Frontal cortex (tissue), 4 donors: ENCODE measurements at regions not wholly inside any gene's neighbourhood (a gene's known extent, or its start where the extent isn't known, plus 50 kb on each side); places are given as distances from the start of the nearest gene placed in this dataset. TPM values are rescaled to one million over a fixed set of nuclear protein-coding genes. Genes with fewer than 3 reads are reported as not detected.
A peak's percentile ranks its signal among the peaks of the same experiment; 100 is the strongest.

Experiments
- DNase-seq, 2 donors: peaks; one replicate each; pipeline ENCODE4 v3.0.0; 2012; ENCODE audit warnings: low spot score in 2 of 2
- FAIRE-seq: peaks from 2 replicates; lab custom pipeline; 2012; peaks lifted over from hg19 to GRCh38; lab: Jason Lieb, UNC
- small RNA-seq: library from RNA; depleted of rRNA; stranded (forward); fragments of <200 nt; gene quantifications from one replicate; pipeline ENCODE3, GENCODE V24; 2014
- donor health status: control.
- donor health status: control.
- donor health status: control.

- no peak for FAIRE-seq
- DNase-seq: no peak
These were observed 750.7 kb downstream of the SORCS3 start for GRCh38 chr10:105391670-105392351.

DNA sequence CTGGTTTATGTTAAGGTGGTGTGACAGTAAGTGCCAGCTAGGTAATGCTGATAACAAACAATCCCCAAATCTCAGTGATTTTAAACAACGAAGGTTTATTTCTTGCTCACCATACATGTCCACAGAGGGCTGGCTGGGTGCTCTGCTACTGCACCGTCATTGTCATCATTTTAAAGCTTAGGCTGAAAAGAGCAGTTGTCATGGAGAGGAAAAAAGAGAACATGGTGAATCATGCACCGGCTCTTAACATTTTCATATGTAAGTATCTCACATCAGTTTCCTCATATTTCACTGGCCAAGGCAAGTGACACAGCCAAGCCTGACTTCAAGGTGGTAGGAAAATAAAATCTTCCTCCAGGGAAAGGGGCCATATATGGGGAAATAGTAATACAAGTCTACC is 746.9 kb downstream of the SORCS3 start:
- DNase-seq: no peak
- no peak for FAIRE-seq

GRCh38 chr10:105383978-105384377 is 742.9 kb downstream of the SORCS3 start:
- no peak for FAIRE-seq
- DNase-seq: no peak

DNA sequence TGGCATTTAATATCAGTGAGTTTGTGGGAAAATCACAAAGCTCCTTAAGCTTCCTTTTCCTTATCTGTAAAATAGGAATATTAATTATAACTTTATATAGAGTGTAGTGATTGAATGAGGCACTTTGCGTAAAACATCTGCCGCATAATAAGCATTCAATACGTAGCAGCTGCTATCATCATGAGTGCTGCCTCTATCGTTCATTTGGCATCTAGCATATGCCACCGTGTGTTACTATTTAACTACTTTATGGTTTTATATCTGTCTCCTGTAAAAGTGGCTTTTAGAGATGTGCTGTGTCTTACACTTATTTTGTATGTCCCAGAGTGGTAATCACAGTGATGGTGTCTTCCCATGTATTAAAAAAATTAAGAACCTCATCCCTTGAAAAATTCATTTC is 729.6 kb downstream of the SORCS3 start:
- FAIRE-seq: no peak
- DNase-seq: no peak

DNA sequence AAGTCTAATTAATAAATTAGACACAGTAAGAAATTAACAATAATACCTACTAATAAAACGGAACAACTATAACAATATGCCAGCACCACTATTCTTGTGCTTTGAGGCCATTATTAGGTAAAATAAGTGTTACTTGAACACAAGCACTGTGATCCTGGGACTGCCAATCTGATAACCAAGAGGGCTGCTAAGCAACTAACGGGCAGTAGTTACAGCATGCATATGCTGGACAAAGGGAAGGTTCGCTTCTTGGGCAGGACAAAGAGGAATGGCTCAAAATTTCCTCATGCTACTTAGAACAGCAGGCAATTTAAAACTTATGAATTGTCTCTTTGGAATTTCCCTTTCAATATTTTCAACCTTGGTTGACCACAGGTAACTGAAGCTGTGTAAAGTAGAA is 718.6 kb downstream of the SORCS3 start:
- FAIRE-seq: no peak
- DNase-seq: no peak

DNA sequence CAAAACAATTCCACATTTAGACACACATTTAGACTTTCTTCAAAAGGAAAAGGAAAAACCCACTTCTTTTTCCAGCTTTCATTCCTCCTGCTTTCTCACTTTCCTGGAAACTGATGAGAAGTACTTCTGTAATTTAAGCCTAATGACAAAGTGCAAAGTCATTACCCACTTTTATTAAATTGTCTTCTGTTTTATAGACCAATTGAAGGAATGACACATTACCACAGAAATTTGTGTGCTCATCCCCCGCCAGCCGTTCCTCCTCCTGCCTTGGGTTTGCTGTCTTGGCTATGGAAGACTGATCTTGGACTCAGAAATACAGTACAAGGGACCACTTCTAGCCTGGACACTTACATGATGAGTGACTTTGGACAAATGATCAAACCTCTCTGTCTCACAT is 717.8 kb downstream of the SORCS3 start:
- DNase-seq (no peak), FAIRE-seq (no peak)

DNA sequence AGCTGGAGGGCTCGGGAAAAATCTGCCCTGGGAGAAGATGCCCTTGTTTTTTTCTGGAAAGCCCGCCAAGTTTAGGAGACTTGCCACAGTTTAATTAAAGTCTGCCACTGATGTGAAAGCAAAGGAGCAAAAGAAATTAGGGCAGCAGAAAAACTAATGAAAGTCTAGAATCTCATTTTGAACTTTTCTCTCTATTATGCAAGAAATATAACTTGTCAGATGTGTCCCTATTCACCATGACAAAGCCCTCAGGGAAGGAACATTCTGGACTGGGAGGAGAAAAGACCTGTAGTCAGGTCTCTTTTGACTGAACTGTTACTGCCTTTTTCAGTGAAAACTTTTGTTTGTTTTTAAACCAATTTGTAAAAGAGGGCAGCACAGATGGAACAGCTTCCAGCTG is 715.5 kb downstream of the SORCS3 start:
- DNase-seq: peak; percentile 2 to 5
- FAIRE-seq: no peak

- DNase-seq: no peak
- no peak for FAIRE-seq
These were observed 712.9 kb downstream of the SORCS3 start for GRCh38 chr10:105354010-105354409.

DNA sequence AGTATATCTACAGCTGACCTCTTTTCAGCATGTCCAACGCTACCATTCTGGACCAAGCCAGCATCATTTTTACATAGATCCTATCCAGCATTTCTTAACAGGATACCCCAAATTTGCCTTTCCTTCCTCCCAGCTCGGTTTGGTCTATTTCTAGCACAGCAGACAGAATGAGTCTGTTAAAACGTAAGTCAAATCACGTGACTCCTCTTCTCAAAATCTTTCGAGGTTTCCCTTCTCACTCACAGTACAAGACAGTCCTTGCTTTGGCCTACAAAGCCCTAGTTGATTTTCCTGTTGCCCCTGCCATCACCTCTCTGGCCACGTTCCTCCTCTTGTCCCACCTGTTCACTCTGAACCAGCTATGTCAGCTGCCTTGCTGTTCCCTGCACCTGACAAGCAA is 711.7 kb downstream of the SORCS3 start:
- FAIRE-seq (no peak), DNase-seq (no peak)

- no peak for FAIRE-seq
- DNase-seq: no peak
These were observed 711.2 kb downstream of the SORCS3 start for GRCh38 chr10:105352281-105352680.

DNA sequence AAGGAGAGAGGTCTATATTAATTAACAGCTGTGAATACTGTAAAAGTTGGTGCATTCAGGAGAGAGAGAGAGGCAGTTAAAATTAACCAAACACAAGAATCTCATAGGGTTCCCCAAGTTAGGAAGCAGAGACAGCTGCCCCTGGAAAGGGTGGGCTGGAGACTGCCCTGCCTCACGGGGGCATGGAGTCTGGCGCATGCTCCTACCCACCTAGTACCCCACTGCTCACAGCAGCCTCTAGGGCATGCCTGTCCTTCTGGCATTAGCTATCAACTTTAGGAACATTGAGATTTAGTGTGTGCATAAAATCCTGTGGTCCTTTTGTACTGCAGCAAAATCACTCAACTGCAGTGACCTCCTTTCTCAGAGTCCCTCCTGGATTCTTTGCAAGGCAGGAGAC is 710.1 kb downstream of the SORCS3 start:
- no peak for DNase-seq
- no peak for FAIRE-seq

GRCh38 chr10:105347487-105347886 is 706.4 kb downstream of the SORCS3 start:
- no peak for FAIRE-seq

GRCh38 chr10:105342606-105343005 is 701.5 kb downstream of the SORCS3 start:
- DNase-seq (no peak), FAIRE-seq (no peak)

More at GRCh38 chr10:105347487-105347886, 706.4 kb downstream of the SORCS3 start:
- DNase-seq: no peak

GRCh38 chr10:105339669-105340068 is 698.6 kb downstream of the SORCS3 start:
- no peak for FAIRE-seq
- DNase-seq: no peak

DNA sequence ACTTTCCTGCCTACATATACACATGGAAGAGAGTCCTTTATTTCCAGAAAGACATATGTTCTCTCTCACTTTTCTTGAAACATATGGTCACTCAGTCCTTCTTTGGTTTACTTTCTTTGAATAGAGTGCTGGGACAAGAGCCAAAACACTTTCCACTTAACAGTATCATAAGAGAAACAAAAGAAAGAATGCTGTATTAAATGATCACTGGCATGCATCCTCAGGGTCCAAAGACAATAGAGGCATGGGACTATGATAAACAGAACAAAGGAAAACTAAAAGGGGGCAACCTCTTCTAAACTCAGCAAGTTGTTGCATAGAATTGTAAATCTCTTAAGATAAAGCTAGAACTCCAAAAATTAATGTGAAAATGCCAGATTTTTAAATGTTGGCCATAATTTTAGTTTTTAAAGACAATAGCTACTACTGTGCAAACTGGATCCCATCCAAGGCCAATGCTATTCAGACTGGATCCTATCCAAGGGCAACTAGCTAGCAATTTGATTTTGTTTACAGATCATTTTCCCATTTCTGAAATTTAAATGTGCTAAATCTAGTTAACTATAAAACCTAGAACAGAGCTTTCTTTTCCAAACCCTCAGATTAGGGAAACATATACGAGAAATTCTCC is 687.5 kb downstream of the SORCS3 start:
- FAIRE-seq (no peak), DNase-seq (no peak)

Small RNA genes lying in the stretch of these regions (small RNA-seq; reads per million reads assigned to genes)
- gene RNU6-463P: not detected
